Stimulated activated CD8-positive, alpha-beta memory T cell treated with anti-CD3 and anti-CD28 coated beads, Interleukin-4, amount 100 ng/mL, for 24 hours (primary cell): ENCODE measurements at regions not wholly inside any gene's neighbourhood (a gene's known extent, or its start where the extent isn't known, plus 50 kb on each side); places are given as distances from the start of the nearest gene placed in this dataset.
"Not testable (repeated sequence)": the region's sequence is repeated elsewhere in the genome, so short reads cannot be mapped to it uniquely, and the experiment has no call there.

Source experiments
- DNase-seq: peaks from one replicate; pipeline ENCODE4 v3.0.0-alpha.2; 2020; ENCODE audit warnings: low read depth

DNA sequence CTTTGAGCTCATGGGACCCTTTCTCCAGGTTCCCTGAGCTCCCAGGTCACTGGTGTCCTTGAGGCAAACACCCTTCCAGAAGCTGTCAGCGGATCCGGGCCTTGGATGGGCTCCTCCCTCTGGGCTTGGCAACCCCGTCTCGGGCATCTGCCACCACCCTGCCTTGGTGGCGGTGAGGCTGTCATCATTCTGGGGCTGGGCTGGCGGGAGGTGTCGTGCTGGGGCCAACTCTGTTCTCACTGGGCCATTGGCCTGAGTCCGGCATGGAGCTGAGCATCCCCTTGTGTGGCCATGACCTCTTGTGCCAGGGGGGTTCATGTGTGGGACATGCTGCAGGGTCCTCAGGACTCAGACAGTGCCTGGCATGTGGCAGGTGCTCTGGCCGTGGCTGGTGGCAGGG, 197.6 kb downstream of the LAT start:
- no peak for DNase-seq

DNA sequence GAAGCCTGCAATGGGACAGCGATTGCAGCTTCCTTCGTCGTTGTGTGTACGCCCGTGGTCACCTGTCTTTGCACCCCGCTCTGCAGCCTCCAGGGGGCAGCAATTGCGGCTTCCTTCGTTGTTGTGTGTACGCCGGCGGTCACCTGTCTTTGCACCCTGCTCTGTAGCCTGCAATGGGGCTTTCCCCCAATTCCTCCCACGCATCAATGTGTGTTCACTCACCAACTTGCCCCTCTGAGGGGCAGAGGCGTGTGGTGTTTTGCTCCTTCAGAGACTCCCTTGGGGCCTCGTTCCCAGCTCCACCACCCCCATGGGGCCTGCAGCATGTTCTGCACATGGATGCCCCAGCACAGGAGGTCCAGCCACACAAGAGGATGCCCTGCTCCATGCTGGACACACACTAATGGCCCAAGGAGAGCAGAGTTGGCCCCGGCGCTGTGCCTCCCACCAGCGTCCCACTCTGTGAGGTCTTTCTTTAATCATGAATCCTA, 197.1 kb downstream of the LAT start:
- not testable (repeated sequence) for DNase-seq

DNA sequence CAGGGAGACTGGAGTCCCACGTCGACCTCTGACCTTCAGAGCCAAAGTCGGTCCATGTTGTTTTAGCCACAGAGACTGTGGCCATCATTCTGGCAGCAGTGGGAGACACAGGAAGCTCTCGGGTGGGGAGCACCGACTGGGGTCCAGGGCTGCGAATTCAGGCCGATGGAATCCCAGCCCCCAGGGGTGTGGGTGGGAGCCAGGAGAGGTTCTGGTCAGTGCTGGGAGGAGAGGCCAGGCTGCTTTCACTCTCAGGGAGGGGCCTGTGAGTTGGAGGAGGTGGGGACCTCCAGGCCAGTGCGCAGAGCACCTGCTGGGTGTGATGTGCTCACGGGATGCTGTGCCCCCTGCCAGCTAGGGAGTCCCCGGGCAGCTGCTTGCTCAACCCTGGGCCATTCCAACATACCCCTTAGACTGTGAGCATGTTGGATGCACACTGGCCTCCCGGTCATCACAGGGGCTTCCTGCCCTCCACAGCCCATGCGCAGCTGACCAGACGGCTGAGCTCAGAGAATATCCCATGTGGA, 196.5 kb downstream of the LAT start:
- not testable (repeated sequence) for DNase-seq

DNA sequence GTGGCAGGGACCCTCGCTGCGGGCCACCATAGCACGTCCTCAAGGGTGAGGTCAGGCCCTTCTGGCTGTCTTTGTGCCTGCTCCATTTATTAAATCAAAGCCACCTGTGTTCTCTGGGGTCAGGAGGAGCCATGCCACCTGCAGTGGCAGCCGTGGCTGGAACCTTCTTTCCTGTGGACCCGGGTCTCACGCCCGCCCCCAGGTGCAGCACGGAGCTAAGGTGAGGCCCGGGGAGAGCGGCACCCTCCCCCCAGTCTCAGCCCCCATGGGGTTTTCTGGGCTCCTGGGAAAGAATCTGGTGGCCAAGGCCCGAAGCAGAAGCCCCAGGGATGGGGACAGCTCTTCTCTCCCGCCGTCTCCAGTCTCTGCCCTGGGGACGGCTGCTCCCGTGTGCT, 195.4 kb downstream of the LAT start:
- not testable (repeated sequence) for DNase-seq

DNA sequence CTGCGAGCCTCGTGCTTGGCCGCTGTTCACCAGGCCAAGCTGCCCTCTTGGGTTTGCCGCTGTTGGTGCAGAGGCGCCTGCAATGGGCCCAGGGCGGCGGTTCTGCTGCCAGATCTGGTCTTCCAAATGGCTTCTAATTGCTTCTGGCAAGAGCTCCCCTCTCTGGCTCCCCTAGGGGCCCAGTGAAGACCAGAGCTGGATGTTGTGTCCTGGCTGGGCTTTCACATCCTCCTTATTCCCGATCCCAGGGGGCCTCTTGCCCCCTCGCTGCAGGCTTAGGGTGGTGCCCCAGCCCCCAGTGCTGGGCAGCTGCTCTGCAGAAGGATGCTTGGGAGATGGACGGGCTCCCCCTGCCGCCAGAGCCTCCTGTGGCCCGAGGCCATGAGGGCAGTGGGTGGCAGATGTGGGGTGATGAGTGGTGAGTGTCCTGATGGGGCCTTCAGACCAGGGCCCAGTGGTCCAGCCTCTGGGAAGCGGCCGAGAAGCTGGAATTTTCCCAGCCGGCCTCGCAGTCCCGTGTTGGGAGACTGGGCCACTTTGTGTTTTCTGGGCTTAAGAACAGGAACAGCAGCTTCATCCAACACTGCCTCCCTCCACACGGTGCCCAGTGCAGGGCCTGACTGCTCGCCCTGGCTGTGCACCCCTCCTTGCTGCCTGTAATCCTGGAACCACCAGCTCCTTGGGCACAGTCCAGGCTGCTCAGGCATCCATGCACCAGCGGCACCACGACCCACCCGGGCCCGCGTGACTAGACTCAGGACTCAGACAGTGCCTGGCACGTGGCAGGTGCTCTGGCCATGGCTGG, 194.8 kb downstream of the LAT start:
- not testable (repeated sequence) for DNase-seq

DNA sequence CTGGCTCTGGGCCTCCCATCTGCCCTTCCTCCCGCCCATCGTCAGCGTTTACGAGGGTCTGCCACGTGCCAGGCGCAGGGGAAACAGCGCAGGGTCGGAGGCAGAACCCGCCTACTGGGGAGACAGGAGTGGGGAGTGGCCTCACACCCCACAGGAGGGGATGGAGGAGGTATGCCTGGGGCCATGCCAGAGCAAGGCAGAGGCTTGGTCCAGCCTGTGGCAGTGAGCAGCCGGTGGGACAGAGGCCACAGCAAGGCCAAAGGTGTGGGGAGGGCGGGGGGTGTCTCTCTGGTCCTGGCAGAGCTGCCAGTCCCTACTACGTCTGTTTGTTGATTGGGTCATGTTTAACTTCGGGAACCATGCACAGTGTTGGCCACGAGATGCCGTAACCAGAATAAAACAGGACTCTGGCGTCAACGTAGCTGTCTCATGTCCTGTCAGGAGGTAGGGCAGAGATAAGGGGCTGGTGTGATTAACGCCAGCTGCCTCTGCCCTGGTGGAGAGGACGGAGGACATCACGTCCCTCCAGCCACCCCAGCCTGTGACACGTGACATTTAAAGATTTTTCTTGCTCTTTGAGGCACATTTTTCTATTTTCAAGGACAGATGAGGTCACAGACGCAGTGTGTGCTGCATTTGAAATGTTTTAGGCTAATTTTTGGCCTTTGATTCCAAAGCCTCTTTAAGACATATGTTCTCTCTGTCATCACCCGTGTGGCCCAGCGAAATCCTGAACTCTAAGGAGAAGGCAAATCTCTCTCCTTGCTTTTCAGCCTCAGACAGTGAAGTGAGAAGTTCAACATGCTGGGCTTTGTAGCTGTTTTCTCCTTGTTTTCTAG, 193.3 kb downstream of the LAT start:
- DNase-seq: not testable (repeated sequence)

DNA sequence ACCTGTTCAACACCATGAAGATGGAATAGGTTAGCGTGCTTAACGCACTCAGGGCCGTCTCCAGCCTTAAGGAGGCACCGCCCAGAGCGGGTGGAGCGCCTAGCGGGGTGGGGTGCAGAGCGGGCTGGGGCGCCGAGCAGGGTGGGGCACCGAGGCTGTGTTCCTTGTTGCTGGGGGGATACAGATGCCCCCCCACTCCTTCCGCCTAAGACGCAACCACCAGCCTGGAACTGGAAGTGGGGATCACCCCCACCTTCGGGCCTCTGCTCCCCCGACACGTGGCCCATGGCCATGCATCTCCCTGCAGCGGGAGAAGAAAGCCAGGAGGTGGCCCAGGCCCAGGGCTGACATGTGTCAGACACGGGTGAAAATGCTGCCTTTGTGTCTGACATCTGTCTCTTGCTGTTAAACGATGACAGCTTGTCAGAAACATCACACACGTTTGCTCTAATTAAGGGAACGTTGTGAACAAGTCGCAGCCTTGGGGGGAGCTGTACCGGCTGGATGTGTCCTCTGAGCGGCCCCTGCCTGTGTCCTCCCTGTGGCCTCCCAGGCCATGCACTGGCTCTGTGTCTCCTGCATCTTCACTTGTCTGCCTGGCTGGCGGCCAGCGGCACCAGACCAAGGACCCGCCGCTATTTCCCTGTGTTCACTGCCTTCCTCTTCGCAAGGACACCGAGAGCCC, 192.5 kb downstream of the LAT start:
- not testable (repeated sequence) for DNase-seq

DNA sequence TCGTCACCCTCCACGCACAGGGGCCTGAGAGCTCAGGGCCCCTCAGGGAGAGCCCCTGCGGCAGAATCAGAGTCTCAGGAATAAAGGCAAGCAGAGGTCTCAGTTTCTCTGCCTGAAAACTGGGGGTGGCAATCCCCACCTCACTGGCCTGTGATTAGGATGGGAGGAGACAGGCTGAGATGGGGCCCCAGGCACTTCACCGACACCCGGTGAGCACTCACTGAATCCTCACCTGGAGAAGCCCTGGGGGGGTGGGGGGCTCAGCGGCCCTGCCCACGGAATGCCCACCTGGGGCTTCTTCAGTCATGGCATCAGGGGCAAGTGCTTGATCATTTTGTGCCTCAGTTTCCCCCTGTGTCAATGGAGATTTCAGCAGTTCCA, 192.0 kb downstream of the LAT start:
- not testable (repeated sequence) for DNase-seq

DNA sequence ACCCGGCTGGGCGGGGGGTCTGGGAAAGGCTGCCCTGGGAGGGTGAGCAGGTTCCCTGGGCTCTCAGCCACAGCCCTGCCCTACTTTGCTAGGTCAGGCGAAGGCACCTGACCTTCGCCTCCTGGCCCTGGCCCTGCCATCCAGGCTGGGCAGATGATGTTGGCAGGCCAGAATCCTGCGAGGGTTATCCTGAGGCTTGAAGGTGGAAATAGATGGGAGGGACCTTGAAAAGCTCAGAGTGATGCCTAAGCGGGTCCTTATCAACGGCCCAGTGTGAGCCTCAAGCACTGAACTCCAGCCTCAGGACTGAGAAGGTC, 191.3 kb downstream of the LAT start:
- not testable (repeated sequence) for DNase-seq

DNA sequence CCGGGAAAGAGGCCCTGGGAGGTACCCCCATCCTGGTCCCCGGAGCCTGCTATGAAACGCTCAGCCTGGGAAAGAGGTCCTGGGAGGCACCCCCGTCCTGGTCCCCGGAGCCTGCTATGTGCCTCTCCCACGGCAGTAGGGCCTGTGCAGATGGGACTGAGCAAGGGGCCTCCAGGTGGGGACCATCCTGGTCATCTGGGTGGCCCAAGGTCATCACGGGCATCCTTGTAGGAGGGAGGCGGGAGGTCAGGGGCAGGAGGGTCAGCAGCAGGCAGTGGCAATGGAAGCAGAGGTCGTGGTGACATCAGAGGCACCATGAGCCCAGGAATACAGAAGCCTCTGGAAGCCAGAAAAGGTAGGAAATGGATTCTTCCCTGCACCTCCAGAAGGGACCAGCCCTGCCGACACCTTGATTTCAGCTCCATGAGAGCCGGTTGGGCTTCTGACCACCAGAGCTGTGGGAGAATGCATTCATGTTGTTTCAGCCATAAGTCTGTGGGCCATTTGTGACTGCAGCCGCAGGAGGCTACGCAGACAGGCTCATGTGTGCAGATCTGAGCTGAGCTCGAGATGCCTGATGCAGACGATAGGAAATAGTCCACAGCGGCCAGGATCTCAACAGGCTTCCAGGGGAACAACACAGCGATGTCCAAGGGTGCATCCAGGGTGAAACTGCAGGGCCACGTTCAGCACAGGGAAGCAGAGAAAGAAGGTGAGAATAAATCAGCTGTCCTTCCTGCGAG, 190.7 kb downstream of the LAT start:
- DNase-seq: not testable (repeated sequence)

DNA sequence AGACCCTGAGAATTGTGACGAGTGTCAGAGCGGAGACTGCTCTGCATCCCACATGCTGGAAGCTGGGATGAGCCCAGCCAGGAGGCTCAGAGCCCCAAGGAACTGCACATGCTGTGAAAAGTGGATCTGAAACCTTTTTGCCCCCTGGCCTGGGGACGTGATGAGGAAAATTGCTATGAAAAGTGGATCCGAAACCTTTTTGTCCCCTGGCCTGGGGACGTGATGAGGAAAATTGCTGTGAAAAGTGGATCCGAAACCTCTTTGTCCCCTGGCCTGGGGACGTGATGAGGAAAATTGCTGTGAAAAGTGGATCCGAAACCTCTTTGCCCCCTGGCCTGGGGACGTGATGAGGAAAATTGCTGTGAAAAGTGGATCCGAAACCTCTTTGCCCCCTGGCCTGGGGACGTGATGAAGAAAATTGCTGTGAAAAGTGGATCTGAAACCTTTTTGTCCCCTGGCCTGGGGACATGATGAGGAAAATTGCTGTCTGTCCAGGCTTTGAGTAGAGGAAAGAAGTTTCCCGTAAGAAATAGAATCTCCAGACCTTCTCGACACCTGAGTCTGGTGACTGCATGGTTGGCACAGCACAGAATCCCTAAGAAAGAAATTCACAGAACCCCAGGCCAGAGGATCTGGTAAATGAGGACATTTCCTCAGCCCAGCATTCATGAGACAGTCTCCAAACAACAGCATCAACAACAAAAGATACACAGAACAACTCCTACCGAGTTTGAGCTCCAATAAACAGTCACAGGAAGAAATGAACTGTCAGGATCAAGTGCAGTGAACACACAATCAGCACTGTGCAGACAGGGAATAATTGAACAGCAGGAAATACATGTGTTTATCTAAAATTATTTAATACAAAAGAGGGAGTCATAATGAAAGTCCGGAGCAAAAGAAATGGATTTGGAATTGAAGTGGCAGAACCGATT, 188.8 kb downstream of the LAT start:
- not testable (repeated sequence) for DNase-seq

DNA sequence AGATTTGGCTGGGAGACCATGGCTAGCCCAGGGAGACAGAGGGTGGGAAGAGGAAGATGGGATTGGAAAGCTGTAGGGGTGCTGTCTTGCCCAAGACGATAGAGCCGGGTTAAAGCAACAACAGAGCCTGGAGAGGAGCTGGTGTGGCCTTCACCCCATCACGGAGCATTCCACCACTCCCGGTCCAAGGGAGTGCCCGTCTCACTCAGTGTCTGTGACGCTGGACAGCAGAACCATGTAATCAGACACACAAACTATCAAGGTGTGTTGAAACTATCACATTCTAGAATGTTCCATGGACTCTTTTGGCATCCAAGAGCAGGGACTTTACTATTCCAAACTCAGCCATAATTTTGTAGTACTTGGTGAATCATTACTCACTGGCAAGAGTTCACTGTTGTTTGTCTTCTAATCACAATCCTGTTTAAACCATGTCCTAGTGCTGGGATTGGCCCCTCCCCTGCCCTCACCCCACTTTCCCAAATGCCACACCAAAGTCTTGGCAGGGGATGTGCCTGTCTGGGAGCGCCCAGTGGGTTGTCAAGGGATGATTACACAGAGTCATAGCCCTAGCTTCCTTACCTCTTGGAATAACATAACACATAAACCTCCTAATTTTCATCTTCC, 187.4 kb downstream of the LAT start:
- DNase-seq: not testable (repeated sequence)

DNA sequence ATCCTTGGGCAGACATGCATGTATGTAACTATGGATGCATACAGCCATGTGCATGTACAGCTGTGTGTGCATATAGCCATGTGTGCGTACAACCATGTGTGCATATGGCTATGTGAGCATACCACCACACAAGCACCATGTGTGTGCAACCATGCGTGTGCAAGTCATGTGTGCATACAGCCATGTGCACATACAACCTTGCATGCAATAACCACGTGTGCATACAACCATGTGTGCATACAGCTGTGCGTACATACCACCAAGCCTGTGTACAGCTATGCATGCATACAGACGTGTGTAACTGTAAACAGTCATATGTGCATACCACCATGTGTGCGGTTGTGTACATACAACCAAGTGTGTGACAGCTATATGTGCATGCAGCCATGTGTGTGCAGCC, 186.4 kb downstream of the LAT start:
- DNase-seq: not testable (repeated sequence)

DNA sequence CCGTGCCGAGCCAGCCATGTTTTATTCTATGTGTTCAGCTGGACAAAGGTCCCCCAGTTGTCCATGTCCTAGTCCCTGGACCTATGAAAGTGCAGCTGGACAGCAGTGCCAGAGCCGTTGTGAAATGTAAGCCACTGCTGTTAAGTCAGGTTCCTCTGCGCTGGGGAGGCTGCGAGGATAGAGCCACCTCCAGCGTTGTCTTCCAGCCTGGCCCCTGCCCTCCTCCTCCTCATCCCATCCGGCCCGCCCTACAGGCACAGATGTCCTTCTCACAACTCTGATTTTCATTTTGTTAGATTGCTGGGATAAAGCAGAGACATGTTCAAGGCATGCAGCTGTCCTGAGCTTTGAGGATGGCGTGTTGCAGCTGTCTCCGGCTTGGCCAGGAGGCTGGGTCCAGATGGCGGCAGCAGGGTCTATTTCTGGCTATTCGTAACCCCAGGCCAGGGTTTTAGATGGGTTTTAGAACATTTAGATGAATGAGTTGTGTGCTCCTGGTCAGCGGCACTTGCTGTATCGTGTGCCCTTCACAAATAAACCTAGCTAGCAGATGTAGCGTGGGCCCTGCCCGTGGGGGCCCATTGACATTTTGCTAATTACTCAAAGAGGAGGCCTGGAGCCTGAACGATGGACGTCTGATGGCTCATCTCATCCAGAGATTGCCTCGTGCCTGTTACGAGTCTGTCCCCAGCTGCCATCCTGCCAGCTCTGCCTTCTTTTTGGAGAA, 185.7 kb downstream of the LAT start:
- not testable (repeated sequence) for DNase-seq

DNA sequence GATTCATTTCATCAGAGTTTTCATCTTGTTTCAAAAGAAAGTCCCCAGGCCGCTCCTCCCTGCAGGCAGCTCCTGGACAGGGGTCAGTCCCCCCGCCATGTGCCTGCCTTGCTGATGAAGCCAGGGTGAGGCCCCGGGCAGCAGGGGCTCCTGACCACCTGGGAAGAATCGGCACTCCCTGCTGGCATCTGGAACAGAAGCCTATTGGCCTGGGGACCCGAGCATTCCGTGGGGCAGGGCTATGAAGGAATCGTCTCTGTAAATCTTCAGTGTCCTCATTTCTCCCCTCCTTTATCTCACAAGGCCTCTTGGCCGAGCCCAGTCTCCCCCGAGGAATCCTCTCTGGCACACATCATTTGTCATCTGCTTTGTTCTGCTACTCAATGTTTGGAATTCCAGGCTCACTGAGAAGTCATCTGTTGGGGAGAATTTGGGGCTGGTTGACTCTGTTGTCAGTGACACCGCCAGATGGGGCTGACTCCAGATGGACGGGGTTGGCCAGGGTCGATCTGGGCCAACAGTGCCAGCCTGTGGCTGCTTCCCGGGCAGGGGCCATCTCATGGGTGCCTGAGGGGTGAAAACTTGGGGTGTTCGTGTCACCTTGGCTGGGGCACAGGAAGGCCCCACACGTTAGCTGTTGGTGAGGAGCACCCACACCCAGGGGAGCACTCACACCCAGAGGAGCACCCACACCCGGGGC, 184.6 kb downstream of the LAT start:
- DNase-seq: not testable (repeated sequence)

DNA sequence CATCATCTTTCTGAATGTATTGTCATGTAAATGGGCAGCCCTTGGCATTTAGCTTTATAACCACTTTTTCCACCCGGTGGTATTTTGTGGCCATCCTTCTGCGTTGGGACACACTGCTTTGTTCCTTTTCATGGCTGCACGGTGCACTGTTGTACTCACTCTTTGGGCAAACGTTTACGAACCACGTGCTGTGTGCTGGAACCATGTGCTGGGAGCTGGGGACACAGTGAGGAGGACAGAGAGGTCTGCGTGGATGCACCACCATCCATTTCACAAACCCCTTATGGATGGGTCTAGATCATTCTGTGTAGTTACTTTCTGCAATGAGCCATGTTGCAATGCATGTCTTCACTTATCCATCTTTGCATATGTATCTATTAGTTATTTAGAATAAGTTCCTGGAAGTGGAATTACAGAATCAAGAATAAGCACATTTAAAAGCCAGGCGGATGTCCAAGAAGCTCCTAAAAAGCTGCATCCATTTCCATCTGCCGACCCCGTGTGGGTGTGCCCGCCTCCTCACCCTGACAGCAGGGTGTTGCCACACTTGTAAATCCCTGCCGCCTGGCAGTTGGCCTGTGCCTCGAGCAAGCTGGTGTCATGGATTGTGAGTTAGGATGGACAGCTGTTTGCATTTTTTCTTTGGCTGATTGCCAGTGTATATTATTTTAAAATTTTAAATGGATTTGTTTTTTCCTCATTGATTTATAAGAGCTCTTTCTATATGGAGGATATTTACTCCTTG, 183.8 kb downstream of the LAT start:
- not testable (repeated sequence) for DNase-seq

DNA sequence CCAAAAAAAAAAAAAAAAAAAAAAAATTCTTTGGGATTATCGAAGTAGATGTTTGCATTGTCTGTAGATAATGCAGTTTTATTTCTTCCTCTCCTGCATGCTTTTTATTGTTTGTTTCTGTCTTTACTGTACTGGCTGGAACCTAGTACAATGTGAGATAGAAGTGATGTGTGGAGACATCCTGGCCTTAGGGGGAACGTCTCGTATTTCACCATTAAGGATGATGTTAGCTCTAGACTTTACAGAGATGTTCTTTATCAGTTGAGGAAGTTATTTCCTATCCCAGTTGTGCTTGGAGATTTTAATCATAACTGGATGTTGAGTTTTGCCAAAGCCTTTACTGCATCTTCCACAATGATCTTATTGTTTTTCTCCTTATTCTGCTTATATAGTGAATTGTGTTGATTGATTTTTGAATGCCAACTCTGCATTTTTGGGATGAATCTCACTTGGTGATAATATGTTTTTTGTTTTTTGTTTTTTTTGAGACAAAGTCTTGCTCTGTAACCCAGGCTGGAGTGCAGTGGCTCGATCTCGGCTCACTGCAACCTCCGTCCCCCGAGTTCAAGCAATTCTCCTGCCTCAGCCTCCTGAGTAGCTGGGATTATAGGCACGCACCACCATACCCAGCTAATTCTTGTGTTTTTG, 179.7 kb downstream of the LAT start:
- DNase-seq: not testable (repeated sequence)
